CD14-positive monocyte (primary cell): ENCODE measurements at regions not wholly inside any gene's neighbourhood (a gene's known extent, or its start where the extent isn't known, plus 50 kb on each side); places are given as distances from the start of the nearest gene placed in this dataset.

Experiments
- DNase-seq, 3 donors: peaks; one replicate each; pipeline ENCODE4 v3.0.0-alpha.2; 2011 to 2022
- H2AFZ ChIP-seq: 2 replicates; pipeline ENCODE4 v1.6.0; 2012; ENCODE audit warnings: mild to moderate bottlenecking, low read depth, low read length, inconsistent platforms; ENCODE audit not compliant: insufficient read depth, poor library complexity, severe bottlenecking
- H3K27ac ChIP-seq, 2 donors: 1 replicate in 1 of 2; 2 replicates in 1 of 2; pipeline ENCODE4 v1.5.1; 2012 to 2013; ENCODE audit warnings: low read length in 2 of 2, control low read depth in 1 of 2, inconsistent platforms in 1 of 2, low read depth in 1 of 2, mild to moderate bottlenecking in 1 of 2
- H3K27me3 ChIP-seq, 2 donors: one replicate each; pipeline versions ENCODE4 v1.6.0 to v1.6.1; 2011 to 2013; ENCODE audit warnings: low read length in 2 of 2; ENCODE audit not compliant: control insufficient read depth in 2 of 2, insufficient read depth in 2 of 2
- H3K36me3 ChIP-seq, 2 donors: replicated peaks in 1 of 2; 1 replicate in 1 of 2; 2 replicates in 1 of 2; pipeline versions ENCODE4 v1.5.1 to v1.6.1; 2012 to 2013; ENCODE audit warnings: low read length in 2 of 2, control low read depth in 1 of 2, inconsistent platforms in 1 of 2, mild to moderate bottlenecking in 1 of 2; ENCODE audit not compliant: insufficient read depth in 2 of 2, control insufficient read depth in 1 of 2
- H3K4me1 ChIP-seq, 2 donors: 1 replicate in 1 of 2; 2 replicates in 1 of 2; pipeline versions ENCODE4 v1.5.1 to v1.6.1; 2012 to 2013; ENCODE audit warnings: low read length in 2 of 2, control low read depth in 1 of 2, inconsistent platforms in 1 of 2, mild to moderate bottlenecking in 1 of 2, moderate library complexity in 1 of 2; ENCODE audit not compliant: insufficient read depth in 2 of 2, control insufficient read depth in 1 of 2
- H3K4me2 ChIP-seq: replicated peaks from 2 replicates; pipeline ENCODE3; 2012; ENCODE audit warnings: low read length, moderate library complexity, mild to moderate bottlenecking; ENCODE audit not compliant: poor library complexity, severe bottlenecking; ENCODE audit errors: extremely low read depth
- H3K4me3 ChIP-seq, 3 experiments: fragments of 200-600 bp in 1 of 3; sonication (generic) in 1 of 3; replicated peaks in 1 of 3; 1 replicate in 2 of 3; 2 replicates in 1 of 3; pipeline ENCODE4 v1.5.1; 2011 to 2013; ENCODE audit warnings: low read length in 3 of 3, mild to moderate bottlenecking in 3 of 3, control low read depth in 2 of 3, low read depth in 2 of 3, inconsistent platforms in 1 of 3, moderate library complexity in 1 of 3
- H3K79me2 ChIP-seq: 2 replicates; pipeline ENCODE4 v1.6.0; 2012; ENCODE audit warnings: mild to moderate bottlenecking, control low read depth, inconsistent platforms, low read length, moderate library complexity; ENCODE audit not compliant: insufficient read depth
- H3K9ac ChIP-seq: 2 replicates; pipeline ENCODE4 v1.6.0; 2017; ENCODE audit warnings: low read length, mild to moderate bottlenecking; ENCODE audit not compliant: insufficient read depth, poor library complexity, severe bottlenecking
- H3K9me3 ChIP-seq, 2 donors: replicated peaks in 1 of 2; 1 replicate in 1 of 2; 2 replicates in 1 of 2; pipeline versions ENCODE4 v1.5.1 to v1.6.1; 2012 to 2013; ENCODE audit warnings: low read length in 2 of 2, control low read depth in 1 of 2; ENCODE audit not compliant: control insufficient read depth in 1 of 2, insufficient read depth in 1 of 2
- H4K20me1 ChIP-seq: 2 replicates; pipeline ENCODE4 v1.6.0; 2012; ENCODE audit warnings: mild to moderate bottlenecking, low read length, control low read depth, moderate library complexity; ENCODE audit not compliant: insufficient read depth
- H3K27ac Mint-ChIP-seq, 7 donors: one replicate each; pipeline ENCODE4 v1.8.0; 2020; ENCODE audit warnings: mild to moderate bottlenecking in 7 of 7, mixed read lengths in 7 of 7, moderate library complexity in 6 of 7, inconsistent platforms in 2 of 7
- H3K27me3 Mint-ChIP-seq, 3 donors: one replicate each; pipeline ENCODE4 v1.8.0; 2021 to 2022; ENCODE audit warnings: low read depth in 3 of 3, mild to moderate bottlenecking in 3 of 3, mixed read lengths in 3 of 3, moderate library complexity in 3 of 3, inconsistent platforms in 1 of 3
- H3K36me3 Mint-ChIP-seq, 2 donors: one replicate each; pipeline ENCODE4 v1.8.0; 2020; ENCODE audit warnings: mixed read lengths in 2 of 2, inconsistent platforms in 1 of 2, mild to moderate bottlenecking in 1 of 2
- H3K4me1 Mint-ChIP-seq: one replicate; pipeline ENCODE4 v1.8.0; 2020; ENCODE audit warnings: mild to moderate bottlenecking, mixed read lengths
- H3K4me3 Mint-ChIP-seq, 2 donors: one replicate each; pipeline ENCODE4 v1.8.0; 2020; ENCODE audit warnings: mild to moderate bottlenecking in 2 of 2, mixed read lengths in 2 of 2, moderate library complexity in 1 of 2
- H3K9me3 Mint-ChIP-seq, 7 donors: one replicate each; pipeline ENCODE4 v1.8.0; 2020 to 2022; ENCODE audit warnings: mixed read lengths in 7 of 7, mild to moderate bottlenecking in 6 of 7, moderate library complexity in 6 of 7, inconsistent platforms in 2 of 7
- CTCF ChIP-seq: fragments of 200-600 bp; IDR thresholded peaks from one replicate; pipeline ENCODE4 v1.8.0; 2022; ENCODE audit warnings: antibody characterized with exemption, mild to moderate bottlenecking
- WGBS: methylation state at CpG from one replicate; pipeline ENCODE4 v1.1.5; 2013; ENCODE audit warnings: missing lambda C conversion rate; ENCODE audit not compliant: insufficient coverage; 5-methylcytosine and 5-hydroxymethylcytosine counted together
- intact Hi-C, 2 donors: fragments of 100-400 bp; cut with micrococcal nuclease; formaldehyde crosslinking; loops; one replicate each; pipeline versions ENCODE4 v1.15.0 to v1.15.1; 2023

DNA sequence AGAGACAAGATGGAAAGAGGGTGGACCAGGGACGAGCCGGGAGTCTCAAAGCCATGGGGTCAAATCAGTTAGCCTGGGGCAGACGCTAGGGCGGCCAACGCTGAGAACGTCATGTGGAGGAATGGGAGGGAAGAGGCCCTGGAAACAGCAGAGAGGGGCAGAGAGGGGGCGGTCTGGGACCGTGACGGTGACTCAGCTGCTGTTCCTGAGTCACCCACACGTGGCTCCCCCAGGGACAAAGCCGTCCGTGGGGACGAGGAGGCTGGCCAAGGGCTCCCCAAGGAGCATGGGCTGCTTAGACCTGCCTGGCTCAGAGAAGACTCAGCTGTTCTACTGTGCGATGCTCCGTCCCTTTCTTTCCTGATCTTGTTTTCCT is 108.4 kb upstream of the LRPAP1 start:
- Histone ChIP-seq H3K27me3 (no peaks in the 10 kb centered on the region), H3K9me3 (peaks cover 0 to 9% of the 10 kb centered on the region in 2 donors), H3K4me1 (peaks cover 4 to 5% of the 10 kb centered on the region in 2 donors), H3K9ac (no peak overlapping the region), H3K36me3 (no peaks in the 10 kb centered on the region), H3K27ac (no peak overlapping the region), H4K20me1 (no peaks in the 10 kb centered on the region), H3K79me2 (no peaks in the 10 kb centered on the region), H2AFZ (no peak overlapping the region), H3K4me3 (no peak overlapping the region), H3K4me2 (no peak overlapping the region)
- no peak for DNase-seq
- Mint-ChIP-seq H3K36me3 (no peaks in the 10 kb centered on the region), H3K27ac (no peak overlapping the region), H3K4me3 (no peak overlapping the region), H3K27me3 (peaks cover 10 to 25% (median 13%) of the 10 kb centered on the region in 3 donors), H3K9me3 (peaks cover 3 to 8% (median 6%) of the 10 kb centered on the region in 7 donors), H3K4me1 (peaks cover 5% of the 10 kb centered on the region)
- 68% methylated on average over 15 of the region's 15 CpGs for WGBS
- intact Hi-C loops, result no loop called here
- TF ChIP-seq CTCF, result no peak

GRCh38 chr4:3639613-3640586 is 107.7 kb upstream of the LRPAP1 start:
- Mint-ChIP-seq H3K27me3 (peaks cover 7 to 21% (median 11%) of the 10 kb centered on the region in 3 donors), H3K27ac (no peak overlapping the region), H3K4me1 (no peaks in the 10 kb centered on the region), H3K36me3 (no peaks in the 10 kb centered on the region), H3K4me3 (no peak overlapping the region), H3K9me3 (peaks cover 3 to 9% (median 7%) of the 10 kb centered on the region in 7 donors)
- peaks cover 0 to 9% of the 10 kb centered on the region in 2 donors for H3K9me3 ChIP-seq
- no peaks in the 10 kb centered on the region for H4K20me1 ChIP-seq
- H3K79me2 ChIP-seq, result no peaks in the 10 kb centered on the region
- TF ChIP-seq CTCF, result no peak
- no peak overlapping the region for H3K27ac ChIP-seq
- H3K27me3 ChIP-seq, result no peaks in the 10 kb centered on the region
- no peak overlapping the region for H3K9ac ChIP-seq
- no peak for DNase-seq
- no peaks in the 10 kb centered on the region for H3K4me1 ChIP-seq
- H3K4me3 ChIP-seq, result no peak overlapping the region
- no peaks in the 10 kb centered on the region for H3K36me3 ChIP-seq
- no peak overlapping the region for H2AFZ ChIP-seq
- H3K4me2 ChIP-seq, result no peak overlapping the region
- WGBS, result 81% methylated on average over 21 of the region's 22 CpGs
- intact Hi-C loops, result no loop called here
